GM13977 (cell line): ENCODE measurements at regions not wholly inside any gene's neighbourhood (a gene's known extent, or its start where the extent isn't known, plus 50 kb on each side); places are given as distances from the start of the nearest gene placed in this dataset.

Experiments
- DNase-seq: peaks from one replicate; pipeline ENCODE4 v3.0.0; 2012; ENCODE audit warnings: low spot score
- in situ Hi-C: fragments of 300-500 bp; cut with MboI; formaldehyde crosslinking; loops from one replicate; pipeline ENCODE4 v1.12.0; 2022; ENCODE audit warnings: low sequenced_read_pairs, low pct_unique_long_range_greater_than_20kb, mixed read lengths, inconsistent platforms; ENCODE audit not compliant: unreplicated experiment
- TF ChIP-seq, protein P1 (sequence below): IDR thresholded peaks from 2 replicates; pipeline ENCODE4 v1.5.1; 2012; ENCODE audit warnings: mild to moderate bottlenecking, control low read depth; ENCODE audit not compliant: insufficient read depth; ENCODE audit errors: extremely low read depth, missing control alignments

DNA sequence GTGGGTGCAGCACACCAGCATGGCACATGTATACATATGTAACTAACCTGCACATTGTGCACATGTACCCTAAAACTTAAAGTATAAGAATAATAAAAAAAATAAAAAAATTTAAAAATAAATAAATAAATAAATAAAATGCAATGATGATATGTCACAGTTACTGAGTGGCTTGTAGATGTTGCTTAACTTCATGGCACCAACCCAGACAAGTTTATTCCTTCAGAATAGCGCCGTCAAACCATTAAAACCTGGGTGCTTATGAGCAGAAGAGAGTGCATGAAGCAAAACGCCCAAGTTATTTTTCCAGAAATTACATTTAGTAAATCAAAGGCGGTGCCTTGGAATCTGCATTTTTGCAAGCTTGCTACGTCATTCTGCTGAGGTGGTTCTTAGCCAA, 417.9 kb downstream of the AEBP2 start:
- DNase-seq, result no peak
- TF ChIP-seq, protein P1, sequence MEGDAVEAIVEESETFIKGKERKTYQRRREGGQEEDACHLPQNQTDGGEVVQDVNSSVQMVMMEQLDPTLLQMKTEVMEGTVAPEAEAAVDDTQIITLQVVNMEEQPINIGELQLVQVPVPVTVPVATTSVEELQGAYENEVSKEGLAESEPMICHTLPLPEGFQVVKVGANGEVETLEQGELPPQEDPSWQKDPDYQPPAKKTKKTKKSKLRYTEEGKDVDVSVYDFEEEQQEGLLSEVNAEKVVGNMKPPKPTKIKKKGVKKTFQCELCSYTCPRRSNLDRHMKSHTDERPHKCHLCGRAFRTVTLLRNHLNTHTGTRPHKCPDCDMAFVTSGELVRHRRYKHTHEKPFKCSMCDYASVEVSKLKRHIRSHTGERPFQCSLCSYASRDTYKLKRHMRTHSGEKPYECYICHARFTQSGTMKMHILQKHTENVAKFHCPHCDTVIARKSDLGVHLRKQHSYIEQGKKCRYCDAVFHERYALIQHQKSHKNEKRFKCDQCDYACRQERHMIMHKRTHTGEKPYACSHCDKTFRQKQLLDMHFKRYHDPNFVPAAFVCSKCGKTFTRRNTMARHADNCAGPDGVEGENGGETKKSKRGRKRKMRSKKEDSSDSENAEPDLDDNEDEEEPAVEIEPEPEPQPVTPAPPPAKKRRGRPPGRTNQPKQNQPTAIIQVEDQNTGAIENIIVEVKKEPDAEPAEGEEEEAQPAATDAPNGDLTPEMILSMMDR, result no peak
- in situ Hi-C loops, result no loop called here

DNA sequence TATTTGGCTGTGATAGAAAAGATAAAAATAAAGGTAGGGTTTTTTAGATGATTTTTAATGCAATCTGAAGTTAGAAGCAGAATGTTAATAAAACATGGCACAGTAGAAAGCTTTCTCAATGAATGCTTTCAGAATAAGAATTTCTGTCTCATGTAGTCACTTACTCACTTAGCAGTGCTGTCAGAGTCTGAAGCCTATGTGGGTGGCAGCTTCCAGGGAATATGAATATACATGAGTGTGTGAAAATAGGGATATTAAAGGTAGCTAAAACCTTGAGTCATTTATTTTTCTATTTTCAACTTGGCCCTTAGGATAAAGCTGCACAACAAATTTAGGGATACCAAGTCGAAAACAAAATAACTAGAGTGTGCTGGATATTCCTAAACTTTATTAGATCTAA, 427.9 kb downstream of the AEBP2 start:
- in situ Hi-C loops, result no loop called here
- TF ChIP-seq, protein P1, result no peak

DNA sequence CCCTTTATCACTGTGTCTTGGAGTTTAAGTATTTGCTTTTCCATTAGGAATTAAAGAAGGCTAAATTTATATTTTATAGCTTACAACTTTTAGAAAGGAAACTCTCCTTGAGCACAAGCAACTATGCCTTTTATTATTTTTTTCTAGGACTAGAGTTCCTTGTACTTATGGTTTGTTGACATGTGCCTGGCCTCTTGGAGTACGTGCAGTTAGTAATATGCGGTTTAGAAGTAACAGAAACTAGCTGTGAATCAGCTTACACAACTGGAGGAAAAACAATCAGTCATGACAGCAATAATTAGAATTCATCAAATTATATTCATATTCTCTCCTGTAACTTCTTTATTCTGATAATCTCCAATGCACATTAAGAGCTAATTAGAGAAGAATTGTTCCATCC, 428.7 kb downstream of the AEBP2 start:
- no peak for DNase-seq
- TF ChIP-seq, protein P1, result no peak
- in situ Hi-C loops, result no loop called here

More for the DNA sequence above, 427.9 kb downstream of the AEBP2 start:
- no peak for DNase-seq

DNA sequence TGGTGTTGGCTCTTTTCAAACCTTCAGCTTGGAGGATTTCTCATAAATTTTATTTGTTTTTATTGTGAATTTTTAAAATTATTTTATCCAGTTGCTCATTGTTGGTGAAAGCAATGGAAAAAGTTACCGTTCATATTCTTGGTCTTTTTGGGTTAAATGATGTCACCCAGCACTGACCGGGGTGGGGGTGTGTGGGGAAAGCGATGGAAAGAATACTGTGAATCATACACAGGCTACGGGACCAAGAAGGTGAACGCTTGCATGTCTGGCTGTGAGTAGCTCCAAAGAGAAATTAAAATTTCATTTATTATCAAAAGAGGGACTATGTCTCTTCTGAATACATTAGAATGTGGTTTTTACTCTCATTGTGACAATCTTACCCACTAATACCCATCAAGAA, 430.1 kb downstream of the AEBP2 start:
- TF ChIP-seq, protein P1, result no peak
- DNase-seq, result no peak
- in situ Hi-C loops, result no loop called here

DNA sequence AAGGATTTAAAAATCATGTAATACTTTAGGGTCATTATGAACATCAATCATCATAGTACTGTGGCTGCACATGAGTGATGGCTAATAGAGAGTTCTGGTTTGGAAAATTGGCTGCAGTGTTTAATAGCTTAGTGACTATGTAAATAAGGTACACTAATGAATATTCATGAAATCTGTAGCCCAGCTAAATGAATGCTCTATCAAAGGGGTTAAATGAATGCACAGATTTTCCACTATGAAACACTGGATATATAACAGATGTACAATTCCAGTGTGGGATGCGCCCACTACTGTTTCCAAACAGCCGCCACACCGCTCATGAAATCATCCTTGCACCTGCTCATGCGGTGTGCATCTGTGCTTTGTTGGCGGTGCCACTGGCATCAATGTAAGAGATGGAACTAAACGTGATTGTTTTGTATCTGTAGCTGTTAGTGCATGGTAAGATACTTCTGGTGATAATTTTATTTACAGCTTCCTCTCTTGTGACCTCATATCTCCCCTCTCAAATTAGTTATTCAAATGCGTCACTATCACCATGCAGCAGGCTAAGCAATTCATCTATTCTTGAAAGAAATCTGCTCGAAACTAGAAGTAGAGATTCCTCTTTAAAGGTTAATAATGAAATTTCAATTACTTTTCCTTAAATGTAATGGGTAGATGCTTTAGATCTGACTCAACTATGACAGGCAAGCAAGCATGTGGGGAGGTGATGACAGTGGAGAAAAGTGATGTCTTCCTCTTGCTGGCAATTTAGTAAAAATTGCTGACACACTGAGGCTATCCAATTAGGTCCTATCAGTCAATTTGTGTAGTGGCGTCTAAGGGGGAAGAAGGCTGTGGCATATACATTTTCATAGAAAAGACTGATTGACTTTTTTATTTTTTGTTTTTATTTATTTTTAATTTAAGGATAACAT, 433.6 kb downstream of the AEBP2 start:
- DNase-seq, result no peak
- TF ChIP-seq, protein P1, result no peak
- in situ Hi-C loops, result no loop called here

DNA sequence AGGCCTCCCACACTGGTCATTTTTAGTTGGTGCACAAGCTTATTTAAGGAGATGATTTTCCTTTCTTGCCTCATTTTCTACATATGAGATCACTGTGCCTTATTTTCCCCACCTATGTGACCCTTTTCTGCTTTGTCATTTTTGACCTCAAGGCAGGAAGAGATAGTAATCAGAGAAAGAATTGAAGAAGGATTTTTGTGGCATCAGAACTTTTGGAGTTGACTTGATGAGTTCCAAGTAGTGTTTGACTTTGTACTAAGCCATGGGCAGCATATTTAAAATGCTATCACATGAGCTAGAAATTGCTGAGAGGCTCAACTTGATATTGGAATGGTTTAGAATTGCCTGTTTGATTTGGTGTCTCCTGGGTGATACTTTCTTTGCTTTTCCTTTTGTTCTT, 440.8 kb downstream of the AEBP2 start:
- no peak for DNase-seq
- in situ Hi-C loops, result no loop called here
- TF ChIP-seq, protein P1, result no peak
